ENCODE measurements at regions not wholly inside any gene's neighbourhood (a gene's known extent, or its start where the extent isn't known, plus 50 kb on each side); places are given as distances from the start of the nearest gene placed in this dataset.
A peak's percentile ranks its signal among the peaks of the same experiment; 100 is the strongest.

DNA sequence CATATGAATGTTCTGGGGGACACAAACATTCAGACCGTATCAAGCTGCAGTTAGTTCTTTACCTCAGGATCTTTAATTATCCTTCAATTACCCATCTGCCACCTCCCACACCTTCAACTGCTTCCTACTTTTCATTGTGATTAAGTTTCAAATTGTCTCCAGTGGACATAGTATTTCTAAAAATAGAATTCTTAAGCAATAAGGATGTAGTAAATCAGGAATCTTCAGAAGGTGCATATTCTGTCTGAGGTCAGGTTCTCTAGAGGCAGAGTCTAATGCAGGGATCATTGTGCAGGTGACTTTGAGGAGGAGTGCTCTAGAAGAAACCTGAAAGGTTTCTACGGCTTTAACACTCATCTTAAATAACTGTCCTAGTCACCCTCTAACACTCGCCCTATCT lies 102.6 kb upstream of the PPP2R5A start:
- Histone ChIP-seq H3K4me1 (no peaks in the 10 kb centered on the region), H3K36me3 (no peaks in the 10 kb centered on the region), H3K9me3 (no peaks in the 10 kb centered on the region), H3K4me3 (no peak overlapping the region), H3K27ac (no peak overlapping the region), H3K27me3 (no peaks in the 10 kb centered on the region)
- no peak for DNase-seq (ENCODE audit: low spot score in 2 of 2)
- intact Hi-C loops (cut with DNase I; ENCODE audit: low total_unique reads), result no loop called here
- TF ChIP-seq POLR2A (IDR thresholded peaks at IDR 0.05), result no peak
- TF ChIP-seq, protein P1, sequence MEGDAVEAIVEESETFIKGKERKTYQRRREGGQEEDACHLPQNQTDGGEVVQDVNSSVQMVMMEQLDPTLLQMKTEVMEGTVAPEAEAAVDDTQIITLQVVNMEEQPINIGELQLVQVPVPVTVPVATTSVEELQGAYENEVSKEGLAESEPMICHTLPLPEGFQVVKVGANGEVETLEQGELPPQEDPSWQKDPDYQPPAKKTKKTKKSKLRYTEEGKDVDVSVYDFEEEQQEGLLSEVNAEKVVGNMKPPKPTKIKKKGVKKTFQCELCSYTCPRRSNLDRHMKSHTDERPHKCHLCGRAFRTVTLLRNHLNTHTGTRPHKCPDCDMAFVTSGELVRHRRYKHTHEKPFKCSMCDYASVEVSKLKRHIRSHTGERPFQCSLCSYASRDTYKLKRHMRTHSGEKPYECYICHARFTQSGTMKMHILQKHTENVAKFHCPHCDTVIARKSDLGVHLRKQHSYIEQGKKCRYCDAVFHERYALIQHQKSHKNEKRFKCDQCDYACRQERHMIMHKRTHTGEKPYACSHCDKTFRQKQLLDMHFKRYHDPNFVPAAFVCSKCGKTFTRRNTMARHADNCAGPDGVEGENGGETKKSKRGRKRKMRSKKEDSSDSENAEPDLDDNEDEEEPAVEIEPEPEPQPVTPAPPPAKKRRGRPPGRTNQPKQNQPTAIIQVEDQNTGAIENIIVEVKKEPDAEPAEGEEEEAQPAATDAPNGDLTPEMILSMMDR (IDR thresholded peaks at IDR 0.05), result no peak
- TF ChIP-seq POLR2AphosphoS5 (IDR thresholded peaks at IDR 0.05), result no peak

DNA sequence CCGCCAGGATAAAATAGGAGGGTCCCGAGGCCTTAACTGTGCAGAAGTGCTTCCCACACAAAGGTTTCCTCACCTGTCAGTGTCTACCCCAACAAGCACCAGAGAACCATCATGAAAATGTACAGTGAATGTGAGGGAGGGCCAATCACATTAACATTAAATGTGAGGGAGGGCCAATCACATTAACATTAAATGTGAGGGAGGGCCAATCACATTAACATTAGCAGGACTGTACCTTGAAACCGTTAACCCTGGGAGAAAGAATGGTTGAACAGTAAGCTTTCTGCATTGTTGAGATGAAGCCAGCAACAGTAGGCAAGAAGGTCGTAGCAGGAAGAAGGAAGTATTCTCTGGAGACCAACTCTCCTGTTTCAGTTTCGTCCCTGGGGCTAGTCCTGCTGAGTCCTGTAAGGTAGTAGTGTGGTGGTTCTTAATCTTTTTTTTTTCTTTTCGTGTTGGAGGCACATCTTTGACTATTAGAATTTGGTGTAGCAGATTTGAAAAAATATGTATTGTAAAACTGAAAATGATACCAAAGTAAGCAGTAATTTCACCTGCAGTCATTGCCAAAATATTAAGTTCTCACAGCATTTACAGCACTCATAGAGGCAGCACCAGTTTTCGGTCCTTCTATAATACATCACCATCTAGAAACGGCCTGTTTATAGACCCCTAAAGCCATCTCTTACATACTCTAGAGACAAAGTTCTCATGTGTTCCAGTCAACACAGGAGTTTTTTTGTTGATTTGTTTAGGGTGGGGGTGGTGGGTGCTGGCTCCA lies 98.6 kb upstream of the PPP2R5A start:
- H3K27me3 ChIP-seq, result no peaks in the 10 kb centered on the region
- H3K36me3 ChIP-seq, result no peaks in the 10 kb centered on the region
- H3K4me1 ChIP-seq, result no peaks in the 10 kb centered on the region
- H3K4me3 ChIP-seq, result no peak overlapping the region
- intact Hi-C loops (cut with DNase I; ENCODE audit: low total_unique reads), result no loop called here
- TF ChIP-seq POLR2AphosphoS5 (IDR thresholded peaks at IDR 0.05), result no peak
- TF ChIP-seq, protein P1 (IDR thresholded peaks at IDR 0.05), result no peak
- no peak for TF ChIP-seq POLR2A (IDR thresholded peaks at IDR 0.05)
- peak overlapping the region in 1 of 2 donors; percentile 52 for H3K27ac ChIP-seq
- no peak for DNase-seq (ENCODE audit: low spot score in 2 of 2)
- H3K9me3 ChIP-seq, result no peaks in the 10 kb centered on the region

DNA sequence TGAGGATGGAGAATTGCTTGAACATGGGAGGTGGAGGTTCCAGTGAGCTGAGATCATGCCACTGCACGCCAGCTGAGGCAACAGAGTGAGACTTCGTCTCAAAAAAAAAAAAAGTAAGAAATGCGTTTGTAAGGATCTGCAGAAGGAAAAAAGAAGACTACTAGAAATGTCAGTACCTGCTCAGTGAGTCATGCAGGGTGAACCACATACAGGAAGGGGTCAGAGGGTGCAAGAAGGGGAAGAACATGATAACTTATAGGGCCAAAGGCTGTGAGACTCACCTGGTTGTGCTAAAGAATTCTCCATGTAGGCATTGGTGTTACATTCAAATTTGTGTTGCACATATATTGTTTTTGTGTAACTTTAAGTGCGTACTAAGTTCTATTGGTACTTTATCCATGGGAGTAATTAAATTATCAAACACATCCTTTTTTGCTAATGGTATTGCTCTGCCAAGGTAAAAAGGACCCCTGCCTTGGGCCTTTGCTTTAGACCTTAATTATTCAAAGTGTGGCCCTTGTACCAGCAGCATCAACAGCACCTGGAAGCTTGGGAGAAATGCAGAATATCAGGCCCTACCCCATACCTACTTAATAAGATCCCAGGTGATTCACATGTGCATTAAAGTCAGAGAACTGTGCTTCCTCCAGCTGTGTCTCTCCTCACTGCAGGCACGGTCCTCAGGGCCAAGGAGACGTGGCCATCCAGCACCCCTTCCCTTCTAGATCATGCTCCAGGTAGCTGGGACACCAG lies 96.4 kb upstream of the PPP2R5A start:
- H3K27ac ChIP-seq, result no peak overlapping the region
- intact Hi-C loops (cut with DNase I; ENCODE audit: low total_unique reads), result no loop called here
- no peaks in the 10 kb centered on the region for H3K27me3 ChIP-seq
- H3K36me3 ChIP-seq, result no peaks in the 10 kb centered on the region
- TF ChIP-seq, protein P1 (IDR thresholded peaks at IDR 0.05), result no peak
- no peak for TF ChIP-seq POLR2A (IDR thresholded peaks at IDR 0.05)
- TF ChIP-seq POLR2AphosphoS5 (IDR thresholded peaks at IDR 0.05), result no peak
- H3K9me3 ChIP-seq, result no peaks in the 10 kb centered on the region
- H3K4me3 ChIP-seq, result no peak overlapping the region
- no peak for DNase-seq (ENCODE audit: low spot score in 2 of 2)
- no peaks in the 10 kb centered on the region for H3K4me1 ChIP-seq

DNA sequence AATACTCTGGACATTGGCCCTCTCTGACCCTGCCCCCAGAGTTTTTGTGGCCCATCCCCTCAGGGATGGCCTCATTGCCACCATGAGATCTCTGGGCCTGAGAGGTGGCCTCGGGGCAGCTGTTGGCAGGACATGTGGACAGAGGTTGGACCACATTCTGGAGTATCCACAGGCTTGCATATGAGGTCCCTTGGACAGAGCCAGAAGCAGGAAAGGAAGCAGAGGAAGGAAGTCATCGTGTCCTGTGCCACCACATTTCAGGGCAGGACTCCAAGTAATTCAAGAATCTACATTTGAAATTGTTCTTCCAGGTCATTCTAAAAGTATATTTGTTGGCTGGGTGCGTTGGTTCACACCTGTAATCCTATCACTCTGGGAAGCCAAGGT lies 95.9 kb upstream of the PPP2R5A start:
- no peaks in the 10 kb centered on the region for H3K27me3 ChIP-seq
- no peaks in the 10 kb centered on the region for H3K36me3 ChIP-seq
- no peaks in the 10 kb centered on the region for H3K9me3 ChIP-seq
- no peak for TF ChIP-seq POLR2AphosphoS5 (IDR thresholded peaks at IDR 0.05)
- TF ChIP-seq, protein P1 (IDR thresholded peaks at IDR 0.05), result no peak
- no peak for TF ChIP-seq POLR2A (IDR thresholded peaks at IDR 0.05)
- H3K4me3 ChIP-seq, result no peak overlapping the region
- H3K4me1 ChIP-seq, result no peaks in the 10 kb centered on the region
- no peak overlapping the region for H3K27ac ChIP-seq
- DNase-seq (ENCODE audit: low spot score in 2 of 2), result no peak
- intact Hi-C loops (cut with DNase I; ENCODE audit: low total_unique reads), result no loop called here

DNA sequence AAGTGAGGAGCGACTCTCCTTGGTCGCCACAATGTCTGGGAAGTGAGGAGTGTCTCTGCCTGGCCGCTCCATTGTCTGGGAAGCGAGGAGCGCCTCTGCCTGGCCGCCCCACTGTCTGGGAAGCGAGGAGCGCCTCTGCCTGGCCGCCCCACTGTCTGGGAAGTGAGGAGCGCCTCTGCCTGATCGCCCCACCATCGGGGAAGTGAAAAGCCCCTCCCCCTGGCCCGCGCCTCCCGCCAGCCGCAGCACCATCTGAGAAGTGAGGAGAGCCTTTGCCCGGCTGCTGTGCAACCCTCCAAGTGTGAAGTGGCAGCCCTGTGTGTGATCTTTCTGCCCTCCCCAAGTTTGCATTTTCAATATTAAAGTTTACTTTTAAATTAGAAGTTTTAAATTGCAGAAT lies 95.0 kb upstream of the PPP2R5A start:
- no peak overlapping the region for H3K4me3 ChIP-seq
- H3K27ac ChIP-seq, result no peak overlapping the region
- no peaks in the 10 kb centered on the region for H3K36me3 ChIP-seq
- H3K4me1 ChIP-seq, result no peaks in the 10 kb centered on the region
- no peak for DNase-seq (ENCODE audit: low spot score in 2 of 2)
- H3K9me3 ChIP-seq, result peaks cover 0 to under 1% of the 10 kb centered on the region in 2 donors
- TF ChIP-seq POLR2AphosphoS5 (IDR thresholded peaks at IDR 0.05), result no peak
- TF ChIP-seq, protein P1 (IDR thresholded peaks at IDR 0.05), result no peak
- TF ChIP-seq POLR2A (IDR thresholded peaks at IDR 0.05), result no peak
- intact Hi-C loops (cut with DNase I; ENCODE audit: low total_unique reads), result no loop called here
- no peaks in the 10 kb centered on the region for H3K27me3 ChIP-seq
